Stimulated activated CD4-positive, alpha-beta T cell treated with anti-CD3 and anti-CD28 coated beads, Interleukin-1b, Interleukin-23, amount 100 ng/mL, for 24 hours (primary cell): ENCODE measurements at regions not wholly inside any gene's neighbourhood (a gene's known extent, or its start where the extent isn't known, plus 50 kb on each side); places are given as distances from the start of the nearest gene placed in this dataset.

Experiments used
- DNase-seq, 4 experiments: peaks; one replicate each; pipeline ENCODE4 v3.0.0-alpha.2; 2020; ENCODE audit warnings: low read depth in 4 of 4, low spot score in 1 of 4

GRCh38 chr15:85847031-85847430, 52.3 kb upstream of the KLHL25 start:
- DNase-seq: no peak

GRCh38 chr15:85849946-85850345, 55.2 kb upstream of the KLHL25 start:
- DNase-seq: no peak

GRCh38 chr15:85852969-85853368, 58.2 kb upstream of the KLHL25 start:
- DNase-seq: no peak

- peak; percentile 7 to 20 (median 12) for DNase-seq
Observed at GRCh38 chr15:85854345-85855097, 59.8 kb upstream of the KLHL25 start.

GRCh38 chr15:85858586-85859375, 64.1 kb upstream of the KLHL25 start:
- DNase-seq: peak; percentile 65 to 75 (median 68)

- no peak for DNase-seq
Observed at GRCh38 chr15:85859671-85860070, 64.9 kb upstream of the KLHL25 start.

- DNase-seq: no peak
Observed at GRCh38 chr15:85860394-85861161, 65.9 kb upstream of the KLHL25 start.

- no peak for DNase-seq
Observed at GRCh38 chr15:85865070-85865684, 70.5 kb upstream of the KLHL25 start.

GRCh38 chr15:85867250-85867649, 72.5 kb upstream of the KLHL25 start:
- no peak for DNase-seq

- no peak for DNase-seq
Observed at GRCh38 chr15:85869124-85869523, 74.4 kb upstream of the KLHL25 start.

GRCh38 chr15:85870216-85871014, 75.7 kb upstream of the KLHL25 start:
- no peak for DNase-seq

- no peak for DNase-seq
Observed at GRCh38 chr15:85871545-85871944, 76.8 kb upstream of the KLHL25 start.

- no peak for DNase-seq
Observed at GRCh38 chr15:85872125-85872524, 77.4 kb upstream of the KLHL25 start.

- no peak for DNase-seq
Observed at GRCh38 chr15:85874236-85874635, 79.5 kb upstream of the KLHL25 start.

- no peak for DNase-seq
Observed at GRCh38 chr15:85875756-85876155, 81.0 kb upstream of the KLHL25 start.

GRCh38 chr15:85878828-85879225, 84.1 kb upstream of the KLHL25 start:
- no peak for DNase-seq

- DNase-seq: no peak
Observed at GRCh38 chr15:85879334-85880163, 84.8 kb upstream of the KLHL25 start.

GRCh38 chr15:85880501-85881190, 85.9 kb upstream of the KLHL25 start:
- DNase-seq: no peak

- DNase-seq: no peak
Observed at GRCh38 chr15:85886309-85886811, 91.6 kb upstream of the KLHL25 start.
